Upper lobe of left lung (tissue), 4 donors: ENCODE measurements at regions not wholly inside any gene's neighbourhood (a gene's known extent, or its start where the extent isn't known, plus 50 kb on each side); places are given as distances from the start of the nearest gene placed in this dataset.

Experiments
- EP300 ChIP-seq, 4 donors: sonication (generic); formaldehyde crosslinking; IDR thresholded peaks; one replicate each; pipeline ENCODE4 v1.5.1; 2017; ENCODE audit warnings: antibody characterized with exemption in 4 of 4, control low read depth in 2 of 4
- POLR2A ChIP-seq, 4 donors: fragments of 450-650 bp; IDR thresholded peaks; one replicate each; pipeline ENCODE4 v1.5.1; 2016 to 2017; ENCODE audit warnings: antibody characterized with exemption in 4 of 4, mild to moderate bottlenecking in 2 of 4
- POLR2AphosphoS5 ChIP-seq, 2 donors: sonication (generic); formaldehyde crosslinking; IDR thresholded peaks; one replicate each; pipeline ENCODE4 v1.5.1; 2017; ENCODE audit warnings: antibody characterized with exemption in 2 of 2
- TF ChIP-seq, protein P1 (sequence below), 6 experiments: fragments of 450-650 bp in 4 of 6; fragments of 200-600 bp in 2 of 6; sonication (generic) in 2 of 6; IDR thresholded peaks; one replicate each; pipeline ENCODE4 v1.5.1; 2016 to 2019; ENCODE audit warnings: antibody characterized with exemption in 6 of 6

DNA sequence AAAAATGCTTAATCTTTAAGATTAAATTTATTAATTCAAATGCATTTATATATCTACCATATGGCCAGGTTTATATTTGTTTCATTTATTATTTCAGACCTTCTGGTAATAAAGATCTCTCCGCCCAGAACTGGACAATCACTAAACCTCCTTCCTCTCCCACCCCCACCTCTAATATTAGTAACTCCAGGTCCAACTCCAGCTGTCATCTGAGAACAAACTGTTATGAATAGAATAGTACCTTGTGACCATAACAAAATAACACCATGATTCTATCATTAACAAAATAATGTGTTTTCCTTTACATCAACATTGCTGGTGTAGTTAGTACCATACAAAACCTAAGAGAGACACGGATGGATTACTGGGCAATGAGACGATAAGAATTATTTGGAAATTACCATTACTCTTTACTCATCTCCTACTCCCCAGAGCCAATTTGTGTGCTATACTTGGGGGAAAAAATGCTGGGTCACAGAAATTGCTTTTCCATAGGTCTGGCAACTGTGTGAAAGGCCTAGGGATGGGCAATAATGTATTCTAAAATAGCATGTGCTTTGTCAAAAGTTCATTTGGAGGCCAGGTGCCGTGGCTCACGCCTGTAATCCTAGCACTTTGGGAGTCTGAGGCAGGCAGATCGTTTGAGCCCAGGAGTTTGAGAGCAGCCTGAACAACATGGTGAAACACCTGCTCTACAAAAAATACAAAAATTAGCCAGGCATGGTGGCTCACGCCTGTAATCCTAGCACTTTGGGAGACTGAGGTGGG, 186.1 kb downstream of the ENC1 start:
- TF ChIP-seq EP300 (IDR thresholded peaks at IDR 0.05), result no peak
- TF ChIP-seq, protein P1, sequence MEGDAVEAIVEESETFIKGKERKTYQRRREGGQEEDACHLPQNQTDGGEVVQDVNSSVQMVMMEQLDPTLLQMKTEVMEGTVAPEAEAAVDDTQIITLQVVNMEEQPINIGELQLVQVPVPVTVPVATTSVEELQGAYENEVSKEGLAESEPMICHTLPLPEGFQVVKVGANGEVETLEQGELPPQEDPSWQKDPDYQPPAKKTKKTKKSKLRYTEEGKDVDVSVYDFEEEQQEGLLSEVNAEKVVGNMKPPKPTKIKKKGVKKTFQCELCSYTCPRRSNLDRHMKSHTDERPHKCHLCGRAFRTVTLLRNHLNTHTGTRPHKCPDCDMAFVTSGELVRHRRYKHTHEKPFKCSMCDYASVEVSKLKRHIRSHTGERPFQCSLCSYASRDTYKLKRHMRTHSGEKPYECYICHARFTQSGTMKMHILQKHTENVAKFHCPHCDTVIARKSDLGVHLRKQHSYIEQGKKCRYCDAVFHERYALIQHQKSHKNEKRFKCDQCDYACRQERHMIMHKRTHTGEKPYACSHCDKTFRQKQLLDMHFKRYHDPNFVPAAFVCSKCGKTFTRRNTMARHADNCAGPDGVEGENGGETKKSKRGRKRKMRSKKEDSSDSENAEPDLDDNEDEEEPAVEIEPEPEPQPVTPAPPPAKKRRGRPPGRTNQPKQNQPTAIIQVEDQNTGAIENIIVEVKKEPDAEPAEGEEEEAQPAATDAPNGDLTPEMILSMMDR (IDR thresholded peaks at IDR 0.05), result no peak
- no peak for TF ChIP-seq POLR2A (IDR thresholded peaks at IDR 0.05)
- TF ChIP-seq POLR2AphosphoS5 (IDR thresholded peaks at IDR 0.05), result no peak
